ENCODE measurements at regions not wholly inside any gene's neighbourhood (a gene's known extent, or its start where the extent isn't known, plus 50 kb on each side); places are given as distances from the start of the nearest gene placed in this dataset.

DNA sequence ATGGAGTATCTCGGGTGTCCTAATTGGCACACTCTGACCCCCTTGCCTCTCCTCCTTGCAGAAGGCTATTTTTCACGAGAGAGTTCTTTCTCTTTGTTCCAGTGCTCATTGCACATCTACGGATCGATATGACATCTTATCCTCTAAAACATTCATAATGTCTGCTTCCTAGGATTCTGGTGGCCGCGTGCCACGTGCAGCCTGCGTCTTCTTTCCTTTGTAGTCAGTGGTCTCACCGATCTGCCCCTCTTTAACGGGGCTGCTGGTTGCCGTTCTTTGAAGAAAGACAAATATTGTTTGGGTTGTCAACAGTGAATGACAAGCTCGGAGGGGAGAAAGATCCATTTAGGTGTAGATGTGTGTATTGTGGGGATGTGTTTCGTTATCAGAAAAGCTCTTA is 252.4 kb upstream of the WWC1 start:
- TF ChIP-seq, protein P1, sequence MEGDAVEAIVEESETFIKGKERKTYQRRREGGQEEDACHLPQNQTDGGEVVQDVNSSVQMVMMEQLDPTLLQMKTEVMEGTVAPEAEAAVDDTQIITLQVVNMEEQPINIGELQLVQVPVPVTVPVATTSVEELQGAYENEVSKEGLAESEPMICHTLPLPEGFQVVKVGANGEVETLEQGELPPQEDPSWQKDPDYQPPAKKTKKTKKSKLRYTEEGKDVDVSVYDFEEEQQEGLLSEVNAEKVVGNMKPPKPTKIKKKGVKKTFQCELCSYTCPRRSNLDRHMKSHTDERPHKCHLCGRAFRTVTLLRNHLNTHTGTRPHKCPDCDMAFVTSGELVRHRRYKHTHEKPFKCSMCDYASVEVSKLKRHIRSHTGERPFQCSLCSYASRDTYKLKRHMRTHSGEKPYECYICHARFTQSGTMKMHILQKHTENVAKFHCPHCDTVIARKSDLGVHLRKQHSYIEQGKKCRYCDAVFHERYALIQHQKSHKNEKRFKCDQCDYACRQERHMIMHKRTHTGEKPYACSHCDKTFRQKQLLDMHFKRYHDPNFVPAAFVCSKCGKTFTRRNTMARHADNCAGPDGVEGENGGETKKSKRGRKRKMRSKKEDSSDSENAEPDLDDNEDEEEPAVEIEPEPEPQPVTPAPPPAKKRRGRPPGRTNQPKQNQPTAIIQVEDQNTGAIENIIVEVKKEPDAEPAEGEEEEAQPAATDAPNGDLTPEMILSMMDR (IDR thresholded peaks at IDR 0.05), result no peak
- TF ChIP-seq EZH2 (IDR thresholded peaks at IDR 0.05; ENCODE audit: borderline replicate concordance, insufficient read depth, low read depth, low read length, poor library complexity, severe bottlenecking), result no peak
- H3K9me3 ChIP-seq (ENCODE audit: control extremely low read depth in 1 of 3, control insufficient read depth in 2 of 3, insufficient read depth in 1 of 3, low read length in 2 of 3), result peaks cover 0 to 9% (median 0%) of the 10 kb centered on the region in 3 donors
- intact Hi-C loops (cut with micrococcal nuclease), result no loop called here
- H3K4me2 ChIP-seq (replicated peaks; ENCODE audit: low read depth, low read length, poor library complexity, severe bottlenecking), result no peak overlapping the region
- Mint-ChIP-seq H3K4me3 (no peak overlapping the region), H3K9me3 (ENCODE audit: insufficient read depth) (no peaks in the 10 kb centered on the region), H3K4me1 (no peaks in the 10 kb centered on the region), H3K27ac (no peak overlapping the region), H3K27me3 (no peaks in the 10 kb centered on the region)
- H3K9ac ChIP-seq (ENCODE audit: low read length), result no peak overlapping the region
- no peaks in the 10 kb centered on the region for H3K4me1 ChIP-seq (ENCODE audit: control insufficient read depth in 2 of 2, insufficient read depth in 2 of 2, low read length in 2 of 2)
- DNase-seq (no peak), ATAC-seq (ENCODE audit: low read depth) (no peak)
- H3K27me3 ChIP-seq (replicated peaks in 1 of 4; ENCODE audit: control extremely low read depth in 1 of 4, control insufficient read depth in 3 of 4, insufficient read depth in 4 of 4, low read length in 3 of 4), result no peaks in the 10 kb centered on the region
- no peak overlapping the region for H3K27ac ChIP-seq (ENCODE audit: low read length in 2 of 2)
- H2AFZ ChIP-seq (ENCODE audit: insufficient read depth, low read depth, low read length, poor library complexity, severe bottlenecking), result no peak overlapping the region
- POLR2A ChIA-PET, result no interaction called here
- H3K4me3 ChIP-seq (ENCODE audit: control extremely low read depth in 1 of 5, extremely low read depth in 1 of 5, insufficient read depth in 1 of 5, low read depth in 2 of 5, low read length in 4 of 5), result no peak overlapping the region
- 90% methylated on average over 6 of the region's 13 CpGs for whole genome bisulfite sequencing (ENCODE audit: insufficient coverage)
- H4K20me1 ChIP-seq (ENCODE audit: control insufficient read depth, insufficient read depth, low read length, poor library complexity, severe bottlenecking), result no peaks in the 10 kb centered on the region
- no peaks in the 10 kb centered on the region for H3K36me3 ChIP-seq (replicated peaks in 1 of 2; ENCODE audit: control extremely low read depth in 1 of 2, control insufficient read depth in 1 of 2, extremely low read depth in 1 of 2, insufficient read depth in 2 of 2, low read length in 1 of 2)
- CTCF ChIA-PET, result no interaction called here
- no peaks in the 10 kb centered on the region for H3K79me2 ChIP-seq (ENCODE audit: control insufficient read depth, insufficient read depth, low read length)

DNA sequence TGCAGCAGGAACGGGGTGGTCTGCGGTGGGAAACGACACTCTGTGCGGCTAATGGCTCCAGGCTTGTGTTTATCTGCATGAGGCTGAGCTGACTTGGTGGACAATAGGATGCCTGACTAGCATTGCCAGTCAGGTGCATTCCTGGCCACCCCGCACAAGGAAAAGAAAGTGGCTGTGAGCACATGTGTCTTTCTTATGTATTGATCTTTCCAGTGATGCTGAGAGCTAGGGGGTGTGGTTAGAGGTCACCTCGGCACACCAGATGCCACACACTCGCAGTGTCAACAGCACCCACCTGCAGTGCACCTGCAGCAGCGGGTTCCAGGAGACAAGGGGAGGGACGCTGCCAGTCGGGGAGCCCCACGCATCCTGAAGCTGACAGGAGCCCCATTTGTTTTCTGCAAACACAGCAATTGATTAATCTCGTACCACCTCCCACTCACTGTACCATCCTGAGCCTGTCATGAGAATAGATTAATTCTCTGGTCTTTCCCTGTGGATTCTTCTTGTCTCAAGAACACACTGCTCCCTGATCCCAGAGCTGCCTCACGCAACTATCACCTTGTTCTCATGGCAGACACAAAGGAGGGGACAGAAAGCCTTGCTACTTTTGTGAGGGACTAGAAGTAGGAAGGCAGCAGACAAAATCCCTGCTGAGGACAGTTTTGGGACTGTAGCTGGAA is 251.7 kb upstream of the WWC1 start:
- Histone ChIP-seq H3K9me3 (ENCODE audit: control extremely low read depth in 1 of 3, control insufficient read depth in 2 of 3, insufficient read depth in 1 of 3, low read length in 2 of 3) (peaks cover 0 to 9% (median 0%) of the 10 kb centered on the region in 3 donors), H3K27ac (ENCODE audit: low read length in 2 of 2) (no peak overlapping the region), H4K20me1 (ENCODE audit: control insufficient read depth, insufficient read depth, low read length, poor library complexity, severe bottlenecking) (no peaks in the 10 kb centered on the region), H3K9ac (ENCODE audit: low read length) (no peak overlapping the region), H3K27me3 (replicated peaks in 1 of 4; ENCODE audit: control extremely low read depth in 1 of 4, control insufficient read depth in 3 of 4, insufficient read depth in 4 of 4, low read length in 3 of 4) (no peaks in the 10 kb centered on the region), H3K4me3 (ENCODE audit: control extremely low read depth in 1 of 5, extremely low read depth in 1 of 5, insufficient read depth in 1 of 5, low read depth in 2 of 5, low read length in 4 of 5) (no peak overlapping the region), H2AFZ (ENCODE audit: insufficient read depth, low read depth, low read length, poor library complexity, severe bottlenecking) (no peak overlapping the region), H3K79me2 (ENCODE audit: control insufficient read depth, insufficient read depth, low read length) (no peaks in the 10 kb centered on the region), H3K36me3 (replicated peaks in 1 of 2; ENCODE audit: control extremely low read depth in 1 of 2, control insufficient read depth in 1 of 2, extremely low read depth in 1 of 2, insufficient read depth in 2 of 2, low read length in 1 of 2) (no peaks in the 10 kb centered on the region), H3K4me2 (replicated peaks; ENCODE audit: low read depth, low read length, poor library complexity, severe bottlenecking) (no peak overlapping the region), H3K4me1 (ENCODE audit: control insufficient read depth in 2 of 2, insufficient read depth in 2 of 2, low read length in 2 of 2) (no peaks in the 10 kb centered on the region)
- TF ChIP-seq, protein P1 (IDR thresholded peaks at IDR 0.05), result no peak
- no peak for TF ChIP-seq EZH2 (IDR thresholded peaks at IDR 0.05; ENCODE audit: borderline replicate concordance, insufficient read depth, low read depth, low read length, poor library complexity, severe bottlenecking)
- Mint-ChIP-seq H3K4me3 (no peak overlapping the region), H3K27me3 (no peaks in the 10 kb centered on the region), H3K27ac (no peak overlapping the region), H3K4me1 (no peaks in the 10 kb centered on the region), H3K9me3 (ENCODE audit: insufficient read depth) (no peaks in the 10 kb centered on the region)
- ATAC-seq (ENCODE audit: low read depth) (no peak), DNase-seq (no peak)
- intact Hi-C loops (cut with micrococcal nuclease), result no loop called here
- CTCF ChIA-PET, result no interaction called here
- POLR2A ChIA-PET, result no interaction called here
- 87% methylated on average over 12 of the region's 13 CpGs for WGBS (ENCODE audit: insufficient coverage)
